ENCODE measurements at regions not wholly inside any gene's neighbourhood (a gene's known extent, or its start where the extent isn't known, plus 50 kb on each side); places are given as distances from the start of the nearest gene placed in this dataset.
"Not testable (repeated sequence)": the region's sequence is repeated elsewhere in the genome, so short reads cannot be mapped to it uniquely, and the experiment has no call there.

GRCh38 chr2:87477669-87478428 lies 270.0 kb upstream of the PLGLB2 start:
- not testable (repeated sequence) for DNase-seq (ENCODE audit: low read depth in 1 of 2, low spot score in 1 of 2)

GRCh38 chr2:87478911-87479310 lies 269.0 kb upstream of the PLGLB2 start:
- not testable (repeated sequence) for DNase-seq (ENCODE audit: low read depth in 1 of 2, low spot score in 1 of 2)

GRCh38 chr2:87483093-87483680 lies 264.7 kb upstream of the PLGLB2 start:
- not testable (repeated sequence) for DNase-seq (ENCODE audit: low read depth in 1 of 2, low spot score in 1 of 2)

GRCh38 chr2:87484363-87484762 lies 263.5 kb upstream of the PLGLB2 start:
- not testable (repeated sequence) for DNase-seq (ENCODE audit: low read depth in 1 of 2, low spot score in 1 of 2)

- not testable (repeated sequence) for DNase-seq (ENCODE audit: low read depth in 1 of 2, low spot score in 1 of 2)
Observed at GRCh38 chr2:87485455-87485854, 262.4 kb upstream of the PLGLB2 start.

- DNase-seq (ENCODE audit: low read depth in 1 of 2, low spot score in 1 of 2), result not testable (repeated sequence)
Observed at GRCh38 chr2:87485884-87486283, 262.0 kb upstream of the PLGLB2 start.

- DNase-seq (ENCODE audit: low read depth in 1 of 2, low spot score in 1 of 2), result not testable (repeated sequence)
Observed at GRCh38 chr2:87486413-87486812, 261.5 kb upstream of the PLGLB2 start.

GRCh38 chr2:87488021-87488420 lies 259.9 kb upstream of the PLGLB2 start:
- not testable (repeated sequence) for DNase-seq (ENCODE audit: low read depth in 1 of 2, low spot score in 1 of 2)

GRCh38 chr2:87488991-87489390 lies 258.9 kb upstream of the PLGLB2 start:
- DNase-seq (ENCODE audit: low read depth in 1 of 2, low spot score in 1 of 2), result not testable (repeated sequence)

GRCh38 chr2:87494846-87495245 lies 253.0 kb upstream of the PLGLB2 start:
- DNase-seq (ENCODE audit: low read depth in 1 of 2, low spot score in 1 of 2), result not testable (repeated sequence)

- not testable (repeated sequence) for DNase-seq (ENCODE audit: low read depth in 1 of 2, low spot score in 1 of 2)
Observed at GRCh38 chr2:87495455-87495854, 252.4 kb upstream of the PLGLB2 start.

- not testable (repeated sequence) for DNase-seq (ENCODE audit: low read depth in 1 of 2, low spot score in 1 of 2)
Observed at GRCh38 chr2:87496036-87497006, 251.6 kb upstream of the PLGLB2 start.

- DNase-seq (ENCODE audit: low read depth in 1 of 2, low spot score in 1 of 2), result not testable (repeated sequence)
Observed at GRCh38 chr2:87497135-87497534, 250.8 kb upstream of the PLGLB2 start.

- DNase-seq (ENCODE audit: low read depth in 1 of 2, low spot score in 1 of 2), result not testable (repeated sequence)
Observed at GRCh38 chr2:87497700-87498099, 250.2 kb upstream of the PLGLB2 start.

- DNase-seq (ENCODE audit: low read depth in 1 of 2, low spot score in 1 of 2), result not testable (repeated sequence)
Observed at GRCh38 chr2:87498169-87498853, 249.6 kb upstream of the PLGLB2 start.

- not testable (repeated sequence) for DNase-seq (ENCODE audit: low read depth in 1 of 2, low spot score in 1 of 2)
Observed at GRCh38 chr2:87498854-87499238, 249.0 kb upstream of the PLGLB2 start.

- not testable (repeated sequence) for DNase-seq (ENCODE audit: low read depth in 1 of 2, low spot score in 1 of 2)
Observed at GRCh38 chr2:87499860-87500259, 248.0 kb upstream of the PLGLB2 start.

- DNase-seq (ENCODE audit: low read depth in 1 of 2, low spot score in 1 of 2), result not testable (repeated sequence)
Observed at GRCh38 chr2:87500421-87500820, 247.5 kb upstream of the PLGLB2 start.

GRCh38 chr2:87500951-87501350 lies 246.9 kb upstream of the PLGLB2 start:
- DNase-seq (ENCODE audit: low read depth in 1 of 2, low spot score in 1 of 2), result not testable (repeated sequence)

- not testable (repeated sequence) for DNase-seq (ENCODE audit: low read depth in 1 of 2, low spot score in 1 of 2)
Observed at GRCh38 chr2:87502948-87503347, 244.9 kb upstream of the PLGLB2 start.

- not testable (repeated sequence) for DNase-seq (ENCODE audit: low read depth in 1 of 2, low spot score in 1 of 2)
Observed at GRCh38 chr2:87505239-87505638, 242.6 kb upstream of the PLGLB2 start.

Data from activated T-helper 1 cell treated with anti-CD3 and anti-CD28 coated beads, Interleukin-2, amount 50 U/mL, for 16 hours (primary cell).